SH-SY5Y (cell line): ENCODE measurements at regions not wholly inside any gene's neighbourhood (a gene's known extent, or its start where the extent isn't known, plus 50 kb on each side); places are given as distances from the start of the nearest gene placed in this dataset.

Source experiments
- GATA2 ChIP-seq: IDR thresholded peaks from 2 replicates; pipeline ENCODE4 v1.6.1; 2011; ENCODE audit warnings: mild to moderate bottlenecking, low read depth, low read length
- GATA3 ChIP-seq: IDR thresholded peaks from 2 replicates; pipeline ENCODE4 v1.6.1; 2011; ENCODE audit warnings: low read depth, mild to moderate bottlenecking, low read length, moderate library complexity

- no peak for TF ChIP-seq GATA2
- no peak for TF ChIP-seq GATA3
Measured at GRCh38 chr2:5098286-5098685, 593.9 kb upstream of the SOX11 start.
